ENCODE measurements at regions not wholly inside any gene's neighbourhood (a gene's known extent, or its start where the extent isn't known, plus 50 kb on each side); places are given as distances from the start of the nearest gene placed in this dataset.
"Not testable (repeated sequence)": the region's sequence is repeated elsewhere in the genome, so short reads cannot be mapped to it uniquely, and the experiment has no call there.

DNA sequence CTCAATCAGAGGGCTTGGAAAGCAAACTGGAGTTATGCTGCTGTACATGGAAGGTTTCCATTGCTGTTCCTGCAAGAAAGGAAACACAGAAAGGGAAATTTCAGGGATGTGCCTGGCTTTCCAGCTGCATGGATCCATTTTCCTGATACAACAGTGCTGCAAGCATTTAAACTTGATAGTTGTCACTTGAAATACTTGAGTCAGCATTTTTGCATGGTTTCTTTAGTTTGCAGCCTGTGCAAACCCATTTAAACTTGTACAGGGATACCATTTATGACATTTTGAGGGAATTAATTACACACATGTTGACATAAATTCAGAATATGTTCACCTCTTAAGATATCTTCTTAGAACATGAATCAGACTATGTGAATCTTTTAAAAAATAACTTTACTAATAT lies 131.1 kb upstream of the RASGEF1B start:
- intact Hi-C loops (cut with micrococcal nuclease) = no loop called here
- no peaks in the 10 kb centered on the region for H3K4me1 Mint-ChIP-seq (ENCODE audit: low read depth)
- H3K27ac Mint-ChIP-seq = no peak overlapping the region
- DNase-seq (ENCODE audit: low spot score) = no peak
- peaks cover 2% of the 10 kb centered on the region for H3K27me3 Mint-ChIP-seq (ENCODE audit: insufficient read depth)
- no peaks in the 10 kb centered on the region for H3K36me3 Mint-ChIP-seq (ENCODE audit: low read depth)
- H3K4me3 Mint-ChIP-seq = no peak overlapping the region
- H3K9me3 Mint-ChIP-seq = no peaks in the 10 kb centered on the region

DNA sequence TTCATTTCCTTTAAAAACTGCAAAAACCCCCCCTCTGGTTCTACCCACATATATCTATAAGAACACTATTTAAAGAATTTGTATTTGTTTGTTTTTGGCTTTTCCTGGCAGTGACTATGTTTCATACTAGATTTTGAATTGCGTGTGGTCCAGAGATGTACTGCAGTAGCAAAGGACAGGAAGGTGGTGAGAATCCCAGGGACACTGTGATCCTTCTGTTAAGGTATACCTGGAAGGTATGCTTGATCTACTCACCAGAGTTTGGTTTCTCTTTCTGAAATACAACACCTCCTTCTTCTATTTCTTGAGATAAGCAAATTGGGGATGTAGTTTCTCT lies 129.6 kb upstream of the RASGEF1B start:
- H3K4me1 Mint-ChIP-seq (ENCODE audit: low read depth) = no peaks in the 10 kb centered on the region
- H3K27ac Mint-ChIP-seq = no peak overlapping the region
- no peaks in the 10 kb centered on the region for H3K36me3 Mint-ChIP-seq (ENCODE audit: low read depth)
- no peak for DNase-seq (ENCODE audit: low spot score)
- intact Hi-C loops (cut with micrococcal nuclease) = no loop called here
- H3K4me3 Mint-ChIP-seq = no peak overlapping the region
- H3K9me3 Mint-ChIP-seq = no peaks in the 10 kb centered on the region
- H3K27me3 Mint-ChIP-seq (ENCODE audit: insufficient read depth) = peaks cover 2% of the 10 kb centered on the region

DNA sequence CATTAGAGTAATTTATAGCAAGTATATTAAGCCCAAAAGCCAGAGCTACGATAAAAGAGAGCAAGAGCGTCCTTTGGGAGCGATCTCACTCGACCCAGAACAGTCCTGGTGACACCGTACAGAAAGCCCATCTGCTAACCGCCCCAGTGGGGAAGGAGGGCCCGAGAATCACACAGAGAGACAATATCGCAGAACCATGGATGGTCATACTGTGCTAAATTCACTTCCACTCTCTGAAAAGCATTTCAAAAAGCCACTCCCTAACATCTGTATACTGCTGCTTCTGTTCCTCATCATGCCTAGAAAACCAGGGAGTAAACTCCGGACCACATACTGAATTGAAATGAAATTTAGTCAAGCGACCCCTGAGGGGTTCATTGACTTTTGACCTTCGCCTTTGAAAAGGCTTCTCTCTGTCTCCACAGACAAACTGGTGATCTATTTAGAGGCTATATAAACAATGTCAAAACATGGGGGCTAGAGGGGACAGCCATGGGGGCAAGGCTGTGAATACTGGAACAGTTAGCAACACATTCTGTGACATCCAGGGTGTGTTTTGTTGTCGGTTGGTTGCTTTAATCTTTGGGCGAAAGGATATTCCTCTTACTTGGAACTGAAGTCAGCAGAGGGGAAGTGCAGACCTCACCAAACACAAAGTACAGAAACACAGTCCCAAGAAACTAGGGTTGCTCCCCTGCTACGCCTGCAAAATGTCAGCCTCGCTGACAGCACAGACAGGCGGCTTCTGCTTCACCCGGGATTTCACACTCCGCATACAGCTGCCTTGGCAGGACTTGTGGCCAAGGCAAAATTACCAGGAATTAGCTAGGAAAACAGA lies 129.0 kb upstream of the RASGEF1B start:
- Mint-ChIP-seq H3K27ac (no peak overlapping the region), H3K9me3 (no peaks in the 10 kb centered on the region), H3K4me3 (no peak overlapping the region), H3K4me1 (ENCODE audit: low read depth) (no peaks in the 10 kb centered on the region), H3K36me3 (ENCODE audit: low read depth) (no peaks in the 10 kb centered on the region), H3K27me3 (ENCODE audit: insufficient read depth) (peaks cover 2% of the 10 kb centered on the region)
- intact Hi-C loops (cut with micrococcal nuclease) = no loop called here
- DNase-seq (ENCODE audit: low spot score) = no peak

- H3K27ac Mint-ChIP-seq = no peak overlapping the region
- H3K36me3 Mint-ChIP-seq (ENCODE audit: low read depth) = no peaks in the 10 kb centered on the region
- peaks cover 2% of the 10 kb centered on the region for H3K27me3 Mint-ChIP-seq (ENCODE audit: insufficient read depth)
- no peak for DNase-seq (ENCODE audit: low spot score)
- no peak overlapping the region for H3K4me3 Mint-ChIP-seq
- no peaks in the 10 kb centered on the region for H3K9me3 Mint-ChIP-seq
- intact Hi-C loops (cut with micrococcal nuclease) = no loop called here
- H3K4me1 Mint-ChIP-seq (ENCODE audit: low read depth) = no peaks in the 10 kb centered on the region
These were observed 128.2 kb upstream of the RASGEF1B start for GRCh38 chr4:81599742-81600380.

- no peak for DNase-seq (ENCODE audit: low spot score)
- Mint-ChIP-seq H3K36me3 (ENCODE audit: low read depth) (no peaks in the 10 kb centered on the region), H3K27ac (no peak overlapping the region), H3K4me1 (ENCODE audit: low read depth) (no peaks in the 10 kb centered on the region), H3K4me3 (no peak overlapping the region), H3K27me3 (ENCODE audit: insufficient read depth) (peaks cover 2% of the 10 kb centered on the region), H3K9me3 (no peaks in the 10 kb centered on the region)
- intact Hi-C loops (cut with micrococcal nuclease) = no loop called here
These were observed 124.3 kb upstream of the RASGEF1B start for GRCh38 chr4:81595798-81596610.

GRCh38 chr4:81595287-81595686 lies 123.6 kb upstream of the RASGEF1B start:
- Mint-ChIP-seq H3K36me3 (ENCODE audit: low read depth) (no peaks in the 10 kb centered on the region), H3K9me3 (no peaks in the 10 kb centered on the region), H3K4me1 (ENCODE audit: low read depth) (no peaks in the 10 kb centered on the region), H3K27ac (no peak overlapping the region), H3K4me3 (no peak overlapping the region), H3K27me3 (ENCODE audit: insufficient read depth) (peaks cover 2% of the 10 kb centered on the region)
- DNase-seq (ENCODE audit: low spot score) = no peak
- intact Hi-C loops (cut with micrococcal nuclease) = no loop called here

- Mint-ChIP-seq H3K36me3 (ENCODE audit: low read depth) (no peaks in the 10 kb centered on the region), H3K27me3 (ENCODE audit: insufficient read depth) (peaks cover 2% of the 10 kb centered on the region), H3K4me1 (ENCODE audit: low read depth) (peaks cover 5% of the 10 kb centered on the region), H3K27ac (no peak overlapping the region), H3K4me3 (no peak overlapping the region), H3K9me3 (no peaks in the 10 kb centered on the region)
- no peak for DNase-seq (ENCODE audit: low spot score)
- intact Hi-C loops (cut with micrococcal nuclease) = no loop called here
These were observed 122.9 kb upstream of the RASGEF1B start for GRCh38 chr4:81594490-81595159.

DNA sequence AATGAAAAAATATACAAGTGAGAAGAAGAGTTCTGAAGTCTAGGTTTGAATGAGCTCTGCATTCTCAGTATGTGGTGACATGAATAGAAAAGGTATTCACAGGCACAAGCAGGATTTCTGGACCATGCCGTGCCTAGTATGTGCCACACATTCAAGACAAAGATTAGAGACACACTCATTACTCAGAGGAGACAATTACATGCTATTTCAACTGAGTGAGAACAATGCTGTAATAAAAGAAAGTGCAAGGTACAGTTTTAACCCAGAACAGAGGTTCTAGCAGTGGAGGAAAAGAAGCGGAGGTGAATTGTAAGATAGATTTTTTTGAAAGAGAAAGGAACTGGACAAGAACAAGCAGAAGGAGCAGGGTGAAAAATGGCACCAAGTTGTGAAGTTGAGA lies 121.0 kb upstream of the RASGEF1B start:
- H3K27ac Mint-ChIP-seq = no peak overlapping the region
- intact Hi-C loops (cut with micrococcal nuclease) = no loop called here
- DNase-seq (ENCODE audit: low spot score) = no peak
- H3K27me3 Mint-ChIP-seq (ENCODE audit: insufficient read depth) = no peaks in the 10 kb centered on the region
- H3K4me1 Mint-ChIP-seq (ENCODE audit: low read depth) = peaks cover 13% of the 10 kb centered on the region
- H3K9me3 Mint-ChIP-seq = no peaks in the 10 kb centered on the region
- H3K36me3 Mint-ChIP-seq (ENCODE audit: low read depth) = no peaks in the 10 kb centered on the region
- H3K4me3 Mint-ChIP-seq = no peak overlapping the region

GRCh38 chr4:81590596-81590995 lies 118.9 kb upstream of the RASGEF1B start:
- H3K4me1 Mint-ChIP-seq (ENCODE audit: low read depth) = peaks cover 13% of the 10 kb centered on the region
- no peak overlapping the region for H3K4me3 Mint-ChIP-seq
- no peaks in the 10 kb centered on the region for H3K9me3 Mint-ChIP-seq
- H3K36me3 Mint-ChIP-seq (ENCODE audit: low read depth) = no peaks in the 10 kb centered on the region
- no peak for DNase-seq (ENCODE audit: low spot score)
- H3K27ac Mint-ChIP-seq = no peak overlapping the region
- no peaks in the 10 kb centered on the region for H3K27me3 Mint-ChIP-seq (ENCODE audit: insufficient read depth)
- intact Hi-C loops (cut with micrococcal nuclease) = no loop called here

GRCh38 chr4:81589262-81589661 lies 117.6 kb upstream of the RASGEF1B start:
- peaks cover 13% of the 10 kb centered on the region for H3K4me1 Mint-ChIP-seq (ENCODE audit: low read depth)
- intact Hi-C loops (cut with micrococcal nuclease) = loop anchor here (1.0 kb wide), 1 partner anchor 63 kb away; no protein-coding TSS in a partner anchor
- no peak for DNase-seq (ENCODE audit: low spot score)

DNA sequence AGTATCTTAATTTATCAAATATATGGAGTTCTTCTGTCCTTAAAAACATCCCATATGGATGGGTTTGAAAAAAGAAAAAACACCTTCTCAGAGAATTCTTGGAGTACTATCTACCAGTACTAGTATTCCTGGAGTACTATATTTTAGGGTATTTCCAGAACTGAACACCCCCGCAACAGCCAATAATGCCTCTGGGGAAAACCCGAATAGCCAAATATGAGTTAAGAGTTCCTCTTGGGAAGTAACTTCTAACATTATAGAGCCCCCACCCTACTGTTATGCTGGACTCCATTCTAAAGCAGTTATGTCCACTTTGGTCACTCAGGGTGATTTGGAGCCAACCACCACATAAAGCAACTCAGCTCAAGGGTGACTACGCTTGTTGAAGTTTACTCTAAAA lies 115.0 kb upstream of the RASGEF1B start:
- DNase-seq (ENCODE audit: low spot score) = no peak
- peaks cover 13% of the 10 kb centered on the region for H3K4me1 Mint-ChIP-seq (ENCODE audit: low read depth)
- intact Hi-C loops (cut with micrococcal nuclease) = no loop called here
- no peak overlapping the region for H3K27ac Mint-ChIP-seq
- no peaks in the 10 kb centered on the region for H3K27me3 Mint-ChIP-seq (ENCODE audit: insufficient read depth)
- H3K36me3 Mint-ChIP-seq (ENCODE audit: low read depth) = no peaks in the 10 kb centered on the region
- no peaks in the 10 kb centered on the region for H3K9me3 Mint-ChIP-seq
- H3K4me3 Mint-ChIP-seq = no peak overlapping the region

More at GRCh38 chr4:81589262-81589661, 117.6 kb upstream of the RASGEF1B start:
- H3K27ac Mint-ChIP-seq = no peak overlapping the region
- no peak overlapping the region for H3K4me3 Mint-ChIP-seq
- H3K9me3 Mint-ChIP-seq = no peaks in the 10 kb centered on the region
- no peaks in the 10 kb centered on the region for H3K27me3 Mint-ChIP-seq (ENCODE audit: insufficient read depth)
- H3K36me3 Mint-ChIP-seq (ENCODE audit: low read depth) = no peaks in the 10 kb centered on the region

GRCh38 chr4:81580994-81581374 lies 109.3 kb upstream of the RASGEF1B start:
- H3K36me3 Mint-ChIP-seq (ENCODE audit: low read depth); DNase-seq (ENCODE audit: low spot score); H3K4me3 Mint-ChIP-seq; intact Hi-C loops (cut with micrococcal nuclease); H3K9me3 Mint-ChIP-seq; H3K27me3 Mint-ChIP-seq (ENCODE audit: insufficient read depth); H3K4me1 Mint-ChIP-seq (ENCODE audit: low read depth); H3K27ac Mint-ChIP-seq: not testable (repeated sequence)

Data from activated T-helper 1 cell treated with anti-CD3 and anti-CD28 coated beads, Interleukin-12 subunit alpha, Interleukin-12 subunit beta, Interleukin-2, Interleukin-4 antibody, amounts not matched to agents 30 ng/mL and 10 ng/mL and 1 ng/mL, durations not matched to agents 14 hours and 24 hours and 36 hours (primary cell).